HepG2 (cell line): ENCODE measurements at regions not wholly inside any gene's neighbourhood (a gene's known extent, or its start where the extent isn't known, plus 50 kb on each side); places are given as distances from the start of the nearest gene placed in this dataset.

Experiments
- ATAC-seq: fragments of 200-7000 bp; cut with Tn5 transposase; 3 replicates; pipeline ENCODE4 v1.9.1; 2020; ENCODE audit warnings: mild to moderate bottlenecking, moderate library complexity
- BruUV-seq: library from RNA; stranded (reverse); fragments of 400-500 nt; replicated peaks from 2 replicates; lab custom pipeline; 2021; lab: Mats Ljungman, UMichigan
- CTCF ChIA-PET: fragments of 300-600 bp; formaldehyde crosslinking; extraction: SDS; loops from one replicate; lab custom pipeline; 2021; ENCODE audit warnings: low total read pairs, inconsistent platforms, low intra/inter-chr PET ratio; lab: Yijun Ruan, JAX
- POLR2A ChIA-PET: fragments of 350-600 bp; sonication (Branson Sonifier 250); formaldehyde crosslinking; loops from one replicate; lab custom pipeline; 2020; ENCODE audit warnings: antibody characterized with exemption, inconsistent platforms; lab: Yijun Ruan, JAX
- DNase-seq: peaks from one replicate; pipeline ENCODE4 v3.0.0-alpha.2; 2015; ENCODE audit warnings: low spot score
- FAIRE-seq: peaks from 3 replicates; lab custom pipeline; 2011; peaks lifted over from hg19 to GRCh38; lab: Jason Lieb, UNC
- H2AFZ ChIP-seq: one replicate; pipeline ENCODE4 v1.6.1; 2011; ENCODE audit warnings: low read length, inconsistent platforms
- H3K27ac ChIP-seq: fragments of 300-600 bp; 3 replicates; pipeline ENCODE4 v1.8.0; 2011; ENCODE audit warnings: mixed run types, mild to moderate bottlenecking, mixed read lengths, low read length, inconsistent platforms; ENCODE audit not compliant: insufficient read depth; ENCODE audit errors: extremely low read length
- H3K27me3 ChIP-seq, 2 experiments: fragments of 200-600 bp in 1 of 2; 2 replicates in 1 of 2; 3 replicates in 1 of 2; pipeline versions ENCODE4 v1.6.0 to v1.8.0; 2011; ENCODE audit warnings: low read length in 2 of 2, mild to moderate bottlenecking in 2 of 2, moderate library complexity in 2 of 2, inconsistent platforms in 1 of 2; ENCODE audit not compliant: insufficient read depth in 2 of 2, control insufficient read depth in 1 of 2
- H3K36me3 ChIP-seq, 2 experiments: fragments of 200-600 bp in 1 of 2; replicated peaks in 1 of 2; 2 replicates in 1 of 2; 3 replicates in 1 of 2; pipeline versions ENCODE4 v1.5.1 to v1.8.0; 2011; ENCODE audit warnings: low read length in 2 of 2, inconsistent platforms in 1 of 2; ENCODE audit not compliant: insufficient read depth in 2 of 2, control insufficient read depth in 1 of 2
- H3K4me1 ChIP-seq: 2 replicates; pipeline ENCODE4 v1.5.1; 2012; ENCODE audit warnings: low read length, inconsistent platforms; ENCODE audit not compliant: insufficient read depth
- H3K4me2 ChIP-seq: 2 replicates; pipeline ENCODE4 v1.6.0; 2011; ENCODE audit warnings: low read depth, low read length, inconsistent platforms
- H3K4me3 ChIP-seq, 3 experiments: fragments of 200-600 bp in 1 of 3; sonication (generic), shearing (Covaris generic) in 1 of 3; replicated peaks in 1 of 3; 2 replicates each; pipeline ENCODE4 v1.5.1; 2011 to 2016; ENCODE audit warnings: low read length in 3 of 3, inconsistent platforms in 2 of 3, low read depth in 2 of 3, mild to moderate bottlenecking in 2 of 3, control low read depth in 1 of 3, mixed read lengths in 1 of 3; ENCODE audit not compliant: insufficient read depth in 1 of 3
- H3K79me2 ChIP-seq: one replicate; pipeline ENCODE4 v1.6.1; 2011; ENCODE audit warnings: low read length, inconsistent platforms; ENCODE audit not compliant: insufficient read depth
- H3K9ac ChIP-seq: 2 replicates; pipeline ENCODE4 v1.6.0; 2011; ENCODE audit warnings: mild to moderate bottlenecking, low read depth, low read length, inconsistent platforms; ENCODE audit not compliant: insufficient read depth
- H3K9me3 ChIP-seq: 2 replicates; pipeline ENCODE4 v1.5.1; 2012; ENCODE audit warnings: mild to moderate bottlenecking, low read length
- H4K20me1 ChIP-seq: 2 replicates; pipeline ENCODE4 v1.6.0; 2011; ENCODE audit warnings: inconsistent platforms, mild to moderate bottlenecking, low read length, moderate library complexity; ENCODE audit not compliant: insufficient read depth
- ETV6 ChIP-seq: sonication (generic); formaldehyde crosslinking; conservative IDR thresholded peaks from 2 replicates; pipeline ENCODE4 v1.4.0; 2020; ENCODE audit warnings: missing genetic modification reagents
- KMT2A ChIP-seq: sonication (generic); formaldehyde crosslinking; IDR thresholded peaks from 2 replicates; pipeline ENCODE4 v1.4.0; 2020; ENCODE audit warnings: missing genetic modification reagents
- NR2F2 ChIP-seq: IDR thresholded peaks from 2 replicates; pipeline ENCODE4 v1.6.1; 2012; ENCODE audit warnings: low read depth, inconsistent platforms, borderline replicate concordance
- PHF5A ChIP-seq: IDR thresholded peaks from one replicate; pipeline ENCODE4 v1.6.1; 2018; ENCODE audit warnings: low read depth, missing genetic modification reagents; ENCODE audit not compliant: unreplicated experiment
- REL ChIP-seq: sonication (generic); formaldehyde crosslinking; conservative IDR thresholded peaks from 2 replicates; pipeline ENCODE4 v1.8.0; 2022; ENCODE audit warnings: mild to moderate bottlenecking, missing genetic modification reagents, moderate library complexity
- REPIN1 ChIP-seq: sonication (generic); formaldehyde crosslinking; IDR thresholded peaks from 2 replicates; pipeline ENCODE4 v1.8.0; 2022; ENCODE audit warnings: missing genetic modification reagents, low read depth, mild to moderate bottlenecking, borderline replicate concordance
- SIN3A ChIP-seq: IDR thresholded peaks from 2 replicates; pipeline ENCODE4 v1.6.1; 2011; ENCODE audit warnings: low read depth, mild to moderate bottlenecking, control low read depth, low read length, borderline replicate concordance
- SMARCE1 ChIP-seq: fragments of 450-650 bp; IDR thresholded peaks from 2 replicates; pipeline ENCODE4 v1.6.1; 2017; ENCODE audit warnings: borderline replicate concordance
- TBX3 ChIP-seq: fragments of 450-650 bp; IDR thresholded peaks from 2 replicates; pipeline ENCODE4 v1.6.1; 2017; ENCODE audit warnings: antibody characterized with exemption, mild to moderate bottlenecking, inconsistent platforms, borderline replicate concordance
- U2AF2 ChIP-seq: fragments of 200-400 bp; formaldehyde crosslinking; IDR thresholded peaks from 2 replicates; pipeline ENCODE4 v1.6.1; 2017; ENCODE audit warnings: low read depth, mild to moderate bottlenecking, low read length
- ZC3H13 ChIP-seq: sonication (generic); formaldehyde crosslinking; IDR thresholded peaks from 2 replicates; pipeline ENCODE4 v1.8.1; 2023; ENCODE audit warnings: mild to moderate bottlenecking, missing genetic modification reagents, moderate library complexity
- ZNF136 ChIP-seq: sonication (generic); formaldehyde crosslinking; IDR thresholded peaks from 2 replicates; pipeline ENCODE4 v1.8.1; 2022; ENCODE audit warnings: low read depth, mild to moderate bottlenecking, moderate library complexity, missing genetic modification reagents
- ZNF441 ChIP-seq: sonication (generic); formaldehyde crosslinking; IDR thresholded peaks from 2 replicates; pipeline ENCODE4 v1.7.0; 2021; ENCODE audit warnings: missing genetic modification reagents, borderline replicate concordance
- WGBS: methylation state at CpG from one replicate; pipeline ENCODE4 v1.1.6; 2017; ENCODE audit warnings: low lambda C conversion rate; 5-methylcytosine and 5-hydroxymethylcytosine counted together
- in situ Hi-C: cut with HindIII; loops from 2 replicates; pipeline ENCODE4 v1.10.0; 2017; ENCODE audit warnings: low pct_unique_long_range_greater_than_20kb; ENCODE audit not compliant: extremely low pct_ligation_motif_present
- intact Hi-C: fragments of 100-400 bp; cut with micrococcal nuclease; formaldehyde crosslinking; loops from one replicate; pipeline ENCODE4 v1.10.0; 2022; ENCODE audit not compliant: unreplicated experiment
- TF ChIP-seq, protein P1 (sequence below): IDR thresholded peaks from 2 replicates; pipeline ENCODE4 v1.6.1; 2012; ENCODE audit warnings: inconsistent platforms

DNA sequence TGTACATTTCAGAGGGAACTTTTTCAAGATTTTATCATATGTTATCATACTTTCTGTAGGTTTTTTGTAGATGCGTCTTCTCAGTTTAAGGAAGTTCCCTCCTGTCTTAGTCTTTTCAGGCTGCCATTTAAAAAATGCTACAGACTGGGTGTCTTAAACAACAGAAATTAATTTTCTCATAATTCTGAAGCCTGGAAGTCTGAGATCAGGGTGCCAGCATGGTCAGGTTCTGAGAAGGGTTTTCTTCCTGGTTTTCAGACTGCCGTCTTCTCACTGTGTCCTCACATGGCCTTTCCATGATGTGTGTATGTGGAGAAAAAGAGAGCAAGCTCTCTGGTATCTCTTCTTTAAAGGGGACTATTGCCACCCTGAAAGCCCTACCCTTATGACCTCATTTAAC is 189.9 kb upstream of the SOX2 start:
- TF ChIP-seq ZC3H13 (CRISPR knock-in tag), result no peak
- no peak for TF ChIP-seq ZNF136 (CRISPR knock-in tag)
- no peak for TF ChIP-seq SMARCE1
- no peak for TF ChIP-seq PHF5A
- no peak for TF ChIP-seq REPIN1
- TF ChIP-seq, protein P1, sequence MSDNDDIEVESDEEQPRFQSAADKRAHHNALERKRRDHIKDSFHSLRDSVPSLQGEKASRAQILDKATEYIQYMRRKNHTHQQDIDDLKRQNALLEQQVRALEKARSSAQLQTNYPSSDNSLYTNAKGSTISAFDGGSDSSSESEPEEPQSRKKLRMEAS, result no peak
- no peak for TF ChIP-seq SIN3A
- TF ChIP-seq U2AF2, result no peak
- no peak for TF ChIP-seq NR2F2
- no peak for TF ChIP-seq REL (CRISPR knock-in tag)
- TF ChIP-seq TBX3, result no peak
- TF ChIP-seq ETV6 (CRISPR knock-in tag), result no peak
- no peak for TF ChIP-seq KMT2A (CRISPR knock-in tag)
- no peak for TF ChIP-seq ZNF441
- H3K36me3 ChIP-seq, result no peaks in the 10 kb centered on the region
- H3K79me2 ChIP-seq, result no peaks in the 10 kb centered on the region
- H3K27me3 ChIP-seq, result no peaks in the 10 kb centered on the region
- FAIRE-seq (no peak), DNase-seq (no peak), ATAC-seq (no peak)
- H3K9me3 ChIP-seq, result no peaks in the 10 kb centered on the region
- CTCF ChIA-PET, result no interaction called here
- POLR2A ChIA-PET, result no interaction called here
- no peaks in the 10 kb centered on the region for H4K20me1 ChIP-seq
- no peaks in the 10 kb centered on the region for H3K4me1 ChIP-seq
- 10% methylated on average over 2 of the region's 2 CpGs for WGBS
- H3K9ac ChIP-seq, result no peak overlapping the region
- H3K4me2 ChIP-seq, result no peak overlapping the region
- no peak overlapping the region for H3K27ac ChIP-seq
- H2AFZ ChIP-seq, result no peak overlapping the region
- BruUV-seq, result no TSS peak
- H3K4me3 ChIP-seq, result no peak overlapping the region
- in situ Hi-C loops, result no loop called here
- intact Hi-C loops, result no loop called here
